ENCODE measurements at regions not wholly inside any gene's neighbourhood (a gene's known extent, or its start where the extent isn't known, plus 50 kb on each side); places are given as distances from the start of the nearest gene placed in this dataset.

DNA sequence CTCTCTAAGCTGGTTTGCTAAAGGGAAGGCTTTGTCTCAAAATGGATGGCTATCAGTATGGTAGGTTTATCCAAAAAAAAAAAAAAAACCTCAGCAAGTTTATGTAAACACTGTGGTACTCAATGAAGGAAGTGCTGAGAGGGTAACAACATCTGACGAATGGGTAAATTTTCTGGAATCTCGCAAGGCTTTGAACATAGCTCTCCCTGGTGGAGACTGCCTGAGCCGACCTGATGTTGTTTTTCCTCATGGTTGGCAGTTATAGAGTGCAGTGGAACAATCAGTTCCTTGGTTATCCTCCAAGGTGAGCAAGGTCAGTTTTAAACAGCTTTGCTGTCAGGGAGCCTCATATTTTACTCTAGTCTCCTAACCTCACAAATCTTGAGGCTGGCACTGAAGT, 94.6 kb downstream of the ZPLD1 start:
- no peak for FAIRE-seq

DNA sequence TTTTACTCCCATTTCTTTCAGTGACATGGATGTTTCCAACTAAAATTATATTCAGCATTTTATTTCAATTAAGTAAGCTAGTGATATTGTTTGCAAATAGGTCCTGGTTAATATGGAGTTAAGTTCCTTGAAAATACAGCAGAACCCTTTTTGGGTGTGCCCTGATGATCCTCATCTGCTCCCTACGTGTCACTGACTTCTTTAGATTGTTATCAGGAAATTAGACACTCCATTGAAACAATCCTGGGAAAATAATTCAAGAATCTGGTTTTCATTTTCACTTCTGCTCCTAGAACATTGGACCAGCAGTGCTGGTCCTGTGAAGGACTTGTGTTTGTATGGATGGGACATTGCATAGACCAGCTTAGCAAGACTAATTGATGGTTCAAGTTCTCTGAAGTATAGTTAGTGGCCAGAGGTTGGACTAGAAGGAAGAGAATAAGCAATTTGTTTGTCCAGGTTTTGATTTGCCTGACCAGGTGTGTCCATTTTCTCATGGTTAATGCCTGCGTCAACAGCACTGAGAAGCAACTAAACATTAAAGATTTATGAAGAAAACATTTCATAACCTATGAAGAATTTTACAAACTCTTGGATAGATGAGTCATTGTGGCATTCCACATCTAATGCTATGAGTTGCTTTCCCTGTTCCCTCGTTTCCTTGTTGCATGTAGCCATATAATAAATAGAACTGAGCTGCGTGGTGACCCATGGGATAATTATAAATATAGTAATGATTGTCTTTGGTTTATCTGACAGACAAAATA, 95.8 kb downstream of the ZPLD1 start:
- no peak for FAIRE-seq

DNA sequence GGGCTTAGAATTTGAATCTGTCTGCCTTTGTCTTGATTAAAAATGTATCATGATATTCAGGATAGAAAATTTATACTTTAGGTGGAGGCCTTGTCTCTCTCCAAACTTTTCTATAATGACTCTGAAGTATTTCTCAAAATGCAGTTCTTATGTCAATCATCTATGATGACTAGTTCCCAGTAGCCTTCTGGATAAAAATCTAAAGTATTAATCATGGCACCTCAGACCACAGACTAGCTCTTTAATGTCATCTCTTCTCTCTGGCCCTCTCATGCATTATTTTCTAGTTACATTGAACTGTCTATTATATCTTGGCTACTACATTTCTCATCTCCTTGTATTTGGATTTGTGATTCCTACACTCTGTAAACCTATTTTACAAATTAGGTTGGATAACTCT, 96.9 kb downstream of the ZPLD1 start:
- no peak for FAIRE-seq

DNA sequence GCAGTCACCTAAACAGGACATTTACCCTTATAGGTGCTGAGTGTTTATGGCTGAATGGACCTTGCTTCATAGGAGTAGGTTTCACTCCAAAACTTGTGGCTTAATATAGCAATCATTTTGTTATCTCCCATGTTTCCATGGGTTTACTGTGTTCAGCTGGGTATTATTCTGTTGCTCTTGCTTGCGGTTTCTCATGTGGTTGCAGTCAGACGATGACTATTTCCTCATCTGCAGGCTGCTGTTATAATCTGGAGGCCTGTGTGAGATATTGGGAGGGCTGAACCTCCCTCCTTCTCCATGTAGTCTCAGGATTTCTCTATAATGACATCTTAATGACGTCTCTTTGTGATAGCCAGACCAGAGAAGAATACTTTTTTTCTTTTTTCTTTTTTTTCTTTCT, 98.1 kb downstream of the ZPLD1 start:
- no peak for FAIRE-seq

DNA sequence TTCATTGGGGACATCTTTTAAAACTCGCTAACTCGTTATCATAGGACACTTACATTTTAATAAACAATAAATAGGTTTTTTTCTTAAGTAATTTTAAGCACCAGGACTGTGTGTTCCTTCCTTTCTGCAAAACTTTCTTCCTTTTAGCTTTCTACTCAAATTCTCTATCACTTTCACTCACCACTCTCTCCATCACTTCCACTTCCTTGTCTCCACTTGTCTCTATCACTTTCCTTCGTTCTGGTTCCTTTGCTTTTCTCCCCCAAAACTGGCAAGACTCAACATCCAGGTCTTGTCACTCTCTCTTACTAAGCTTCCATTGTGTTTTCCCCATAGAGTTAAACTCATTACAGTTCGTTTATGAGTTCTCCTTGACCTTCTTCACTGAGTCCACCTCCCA, 99.0 kb downstream of the ZPLD1 start:
- no peak for FAIRE-seq

DNA sequence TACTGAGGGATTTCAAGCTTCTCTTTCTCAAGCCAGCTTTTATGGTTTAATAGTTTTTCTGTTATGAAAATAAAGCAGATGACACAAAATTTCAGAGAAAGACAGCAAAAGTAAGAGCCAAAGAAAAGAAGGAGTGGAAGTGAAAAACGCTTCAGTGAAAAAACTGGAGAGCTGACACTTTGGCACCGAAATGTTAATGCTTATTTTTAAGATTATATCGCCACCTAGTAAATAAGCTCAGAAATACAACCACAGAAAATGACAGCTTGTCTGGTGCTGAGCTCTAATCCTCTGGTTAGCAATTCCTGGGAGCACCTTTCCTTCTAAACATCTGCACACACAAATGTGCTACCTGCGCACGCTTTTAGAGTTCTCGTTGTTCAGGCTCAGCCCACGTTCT, 101.6 kb downstream of the ZPLD1 start:
- FAIRE-seq = no peak

DNA sequence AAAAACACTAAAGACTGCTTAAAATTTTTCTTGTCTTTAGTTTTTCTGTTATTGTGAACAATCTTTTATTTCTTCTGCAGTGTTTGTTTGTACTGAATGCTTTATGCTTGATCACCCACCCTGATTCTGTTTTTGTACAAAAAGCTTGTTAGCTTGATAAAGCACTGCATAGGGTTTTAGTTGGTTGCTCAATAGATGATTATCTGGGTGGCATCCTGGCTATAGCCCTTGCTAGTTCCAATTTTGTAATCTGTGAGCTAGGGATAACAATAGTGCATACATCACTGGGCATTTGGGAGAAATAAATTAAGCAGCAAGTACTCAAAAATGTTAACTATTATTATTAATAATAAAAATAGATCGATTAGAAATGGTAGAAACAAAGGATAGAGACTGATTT, 102.3 kb downstream of the ZPLD1 start:
- no peak for FAIRE-seq

DNA sequence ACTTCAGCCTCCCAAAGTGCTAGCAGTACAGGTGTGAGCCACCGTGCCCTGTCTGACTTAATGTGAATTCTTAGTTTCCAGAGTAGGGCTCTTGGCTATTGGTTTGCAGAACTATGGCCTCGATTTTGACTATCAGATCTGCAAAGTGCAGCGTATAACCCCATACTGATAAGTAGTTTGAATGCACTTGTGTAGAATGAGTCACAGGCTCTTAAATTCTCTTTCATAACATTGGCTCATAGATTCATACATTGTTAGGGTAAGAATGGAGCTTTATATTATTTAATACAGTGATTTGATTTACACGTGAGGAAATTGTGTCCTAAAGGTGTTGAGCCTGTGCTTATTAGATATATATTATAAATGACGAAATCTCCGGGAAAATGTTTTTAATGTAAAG, 109.9 kb downstream of the ZPLD1 start:
- no peak for FAIRE-seq

DNA sequence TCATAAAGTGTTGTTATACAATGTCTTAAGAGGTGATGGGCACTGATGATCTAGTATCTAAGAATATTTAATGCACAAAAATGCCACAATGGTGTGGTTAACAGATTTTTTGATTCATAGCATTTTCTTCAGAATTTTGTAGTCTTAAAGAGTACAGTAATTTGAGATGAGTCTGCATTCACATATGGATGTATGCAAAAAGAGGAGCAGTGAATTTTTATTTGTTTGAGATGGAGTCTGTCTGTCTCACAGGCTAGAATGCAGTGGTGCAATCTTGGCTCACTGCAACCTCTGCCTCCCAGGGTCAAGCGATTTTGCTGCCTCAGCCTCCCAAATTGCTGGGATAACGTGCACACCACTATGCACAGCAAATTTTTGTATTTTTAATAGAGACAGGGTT, 110.5 kb downstream of the ZPLD1 start:
- FAIRE-seq = no peak

DNA sequence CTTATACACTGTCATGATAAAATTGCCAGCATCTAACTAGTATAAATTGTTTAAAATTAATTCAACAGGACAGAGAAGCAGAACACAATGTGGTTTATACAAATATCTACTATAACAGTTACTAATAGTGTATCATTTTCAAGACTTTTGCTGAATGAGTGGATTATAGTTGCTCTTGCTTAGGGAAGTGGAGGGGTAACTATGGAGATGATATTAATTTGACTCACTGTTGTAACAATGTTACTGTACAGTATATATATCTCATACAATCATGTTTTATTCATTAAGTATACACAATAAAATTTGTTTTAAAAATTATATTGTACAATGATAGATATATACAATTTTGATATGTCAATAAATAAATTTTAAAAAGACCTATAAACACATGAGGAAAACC, 119.1 kb downstream of the ZPLD1 start:
- no peak for FAIRE-seq

DNA sequence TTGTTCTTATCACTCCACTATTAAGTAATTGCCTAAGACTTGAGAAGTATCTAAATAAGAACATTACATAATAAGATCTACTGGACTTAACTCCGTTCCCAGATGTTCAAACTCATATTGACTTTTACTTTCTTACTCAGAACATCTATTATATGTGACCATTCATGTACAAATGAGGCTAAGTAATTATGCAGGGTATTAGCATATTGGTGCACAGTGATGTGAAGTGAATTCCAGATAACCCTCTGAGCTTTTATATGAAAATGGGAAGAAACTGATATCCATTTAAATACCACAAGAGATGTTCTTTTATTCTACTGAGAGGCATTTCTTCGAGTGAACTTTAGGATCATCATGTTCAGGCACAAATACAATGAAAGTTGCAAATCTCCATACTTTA, 135.7 kb downstream of the ZPLD1 start:
- FAIRE-seq = no peak

DNA sequence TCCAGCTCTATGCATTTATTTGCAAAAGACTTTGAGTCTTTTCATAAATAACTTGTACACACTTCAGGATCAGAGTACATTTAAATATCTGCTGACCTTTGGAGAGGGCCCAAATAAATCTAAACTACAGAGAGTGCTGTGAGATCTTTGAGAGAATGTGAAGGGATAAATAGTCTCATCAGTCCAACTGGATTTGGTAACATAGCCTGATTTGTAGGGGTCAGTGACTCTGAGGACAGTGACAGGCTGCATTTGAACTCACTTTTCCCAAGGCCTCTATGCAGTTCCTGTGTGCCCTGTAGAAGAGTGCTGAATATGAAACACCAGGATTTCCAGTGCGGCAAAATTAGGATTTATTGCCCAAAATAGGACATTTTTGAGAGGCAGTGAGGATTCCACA, 136.2 kb downstream of the ZPLD1 start:
- FAIRE-seq = no peak

DNA sequence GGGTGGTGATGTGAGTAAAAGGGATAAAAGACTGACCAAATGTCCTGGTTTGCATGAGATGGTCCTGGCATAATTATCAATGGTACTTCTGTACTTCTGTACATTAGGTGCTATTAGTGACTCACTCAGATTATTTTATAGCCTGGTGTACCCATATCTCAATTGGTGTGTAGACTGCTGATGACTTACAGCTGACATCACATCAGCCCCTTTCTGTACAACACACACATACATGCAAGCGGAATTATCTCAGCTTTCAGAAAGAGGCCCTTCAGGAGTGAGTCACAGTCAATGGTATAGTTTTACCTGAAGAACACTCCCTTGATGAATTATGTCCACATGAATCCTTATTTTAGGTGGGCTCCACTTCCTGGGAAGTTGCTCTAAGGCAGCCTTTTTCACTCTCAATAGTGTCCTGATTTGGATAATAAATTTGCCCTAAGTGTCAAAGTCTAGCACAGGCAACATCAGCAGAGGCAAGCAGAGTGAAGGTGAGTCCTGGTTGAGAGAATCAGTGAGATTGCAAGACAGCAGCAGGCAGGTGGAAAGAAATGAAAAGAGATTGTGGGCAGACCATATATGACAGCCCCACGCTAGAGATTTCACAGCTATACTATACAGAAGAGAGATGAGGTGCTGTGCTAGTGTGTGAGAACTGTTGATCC, 137.0 kb downstream of the ZPLD1 start:
- no peak for FAIRE-seq

DNA sequence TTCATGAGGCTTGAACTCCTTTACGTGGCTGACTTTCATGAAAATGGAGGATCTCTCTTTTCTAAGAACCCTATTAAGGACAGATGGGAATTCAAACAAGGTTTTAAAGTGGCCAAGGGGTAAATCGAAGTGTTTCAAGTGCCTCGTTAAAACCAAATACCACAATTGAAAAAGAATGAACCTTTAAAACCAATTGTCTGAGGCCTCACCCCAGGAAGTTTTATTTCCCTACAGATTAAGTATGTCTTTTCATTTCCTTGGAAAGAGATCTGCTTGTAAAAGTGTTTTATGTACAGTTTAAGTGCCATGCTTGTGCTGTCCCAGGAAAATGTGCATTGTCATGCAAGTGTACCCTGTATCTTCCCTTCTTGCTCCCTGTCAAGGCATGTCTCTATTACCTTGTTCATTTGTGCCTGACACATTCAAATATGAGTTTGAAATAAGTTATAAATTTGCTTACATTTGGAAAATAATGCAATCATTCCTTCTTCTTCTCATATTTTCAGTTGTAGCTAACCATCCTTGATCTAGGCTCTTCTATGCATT, 138.7 kb downstream of the ZPLD1 start:
- no peak for FAIRE-seq

DNA sequence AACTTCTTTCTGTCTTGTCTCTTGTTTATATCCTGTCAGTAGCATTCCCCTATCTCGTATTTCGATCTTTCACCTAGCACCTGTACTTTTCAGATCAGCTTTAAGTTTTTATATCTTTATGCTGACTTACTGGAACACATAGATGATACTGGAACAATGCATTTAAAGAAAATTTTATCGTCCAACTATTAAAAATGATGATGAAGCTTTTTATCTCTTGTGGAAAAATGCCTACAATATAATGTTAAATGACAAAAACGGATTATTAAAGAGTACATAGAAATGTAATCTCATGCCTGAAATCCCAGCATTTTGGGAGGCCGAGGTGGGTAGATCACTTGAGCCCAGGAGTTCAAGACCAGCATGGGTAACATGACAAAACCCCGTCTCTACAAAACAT, 139.5 kb downstream of the ZPLD1 start:
- no peak for FAIRE-seq

DNA sequence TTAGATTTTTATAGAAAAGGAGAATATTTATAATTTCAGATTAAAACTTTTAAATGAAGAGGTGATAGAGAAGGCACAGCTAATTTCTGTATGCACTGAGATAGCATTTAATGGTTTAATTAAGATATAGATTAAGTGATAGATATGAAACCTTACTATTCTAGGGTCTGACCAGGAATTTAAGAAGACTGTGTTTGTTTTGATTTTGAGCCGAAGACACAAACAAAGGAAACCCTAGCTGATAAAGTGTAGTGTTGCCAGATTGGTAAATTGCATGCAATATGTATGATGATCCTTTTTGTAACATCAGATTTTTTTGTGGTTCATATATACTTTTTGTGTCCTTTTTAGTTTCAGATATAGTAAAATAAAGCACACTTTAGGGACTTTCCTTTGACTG, 141.8 kb downstream of the ZPLD1 start:
- FAIRE-seq = no peak

DNA sequence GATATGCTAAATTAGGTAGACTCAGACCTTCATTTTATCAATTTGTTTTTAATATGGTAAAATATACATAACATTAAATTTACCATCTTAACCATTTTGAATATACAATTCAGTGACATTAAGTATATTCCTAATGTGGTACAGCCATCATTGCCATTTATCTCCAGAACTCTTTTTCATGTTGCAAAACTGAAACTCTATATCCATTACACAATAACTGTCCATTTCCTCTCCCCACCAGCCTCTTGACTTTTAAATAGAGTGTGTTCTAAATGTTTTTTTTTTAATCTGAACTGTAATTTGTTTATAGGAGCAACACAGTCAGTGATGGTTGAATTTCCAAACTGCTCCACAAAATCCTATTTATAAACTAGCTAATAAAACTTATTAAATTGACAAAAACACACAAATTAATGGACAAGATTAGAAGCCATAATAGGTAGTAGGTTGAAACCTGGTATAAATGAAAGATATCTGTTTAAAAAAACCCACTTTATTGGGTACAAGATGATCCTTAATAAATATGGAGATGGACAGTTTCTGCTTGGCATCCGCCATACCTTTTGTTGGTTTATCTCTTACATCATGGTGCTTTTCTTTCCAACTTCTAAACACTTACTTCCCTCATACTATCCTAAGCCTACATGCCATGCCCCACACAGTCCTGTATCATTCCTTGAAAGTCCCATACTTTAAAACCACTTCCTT, 142.4 kb downstream of the ZPLD1 start:
- FAIRE-seq = no peak

DNA sequence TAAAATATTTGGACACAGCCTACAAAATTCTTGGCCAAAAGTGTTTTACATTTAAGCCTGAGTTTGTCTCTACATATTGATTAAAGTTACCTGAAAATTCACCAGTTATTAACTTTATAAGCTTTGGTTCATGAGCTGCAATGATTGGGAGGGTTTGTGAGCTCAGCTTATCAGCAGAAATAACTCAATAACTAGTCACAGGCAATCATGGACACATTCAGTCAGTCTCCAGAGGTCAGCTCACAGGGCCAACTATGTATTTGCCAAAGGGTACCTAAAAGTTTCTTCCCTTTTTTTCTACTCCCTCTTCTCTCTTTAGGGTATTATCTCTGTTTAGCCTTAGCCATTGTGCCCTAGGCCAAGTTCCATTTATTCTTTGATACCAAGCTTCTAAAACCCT, 145.9 kb downstream of the ZPLD1 start:
- FAIRE-seq = no peak

DNA sequence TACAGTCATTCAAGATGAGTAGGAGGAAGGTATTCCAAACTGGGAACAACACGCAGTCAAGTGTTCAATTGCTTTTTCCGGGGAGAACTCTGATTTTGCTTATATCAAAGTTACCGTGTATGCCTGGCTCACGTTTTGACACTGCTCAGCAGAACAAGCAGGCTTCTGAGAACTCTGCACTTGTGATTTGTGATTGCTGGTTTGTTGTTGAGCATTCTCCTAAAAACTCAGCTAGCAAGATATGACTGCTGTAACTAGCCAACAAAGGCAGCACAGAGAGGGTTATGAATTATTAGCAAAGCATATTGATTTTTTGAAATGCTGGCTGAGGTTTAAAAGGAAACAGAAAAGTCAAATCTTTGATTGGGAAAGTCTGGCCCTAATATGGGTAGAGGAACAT, 151.7 kb downstream of the ZPLD1 start:
- no peak for FAIRE-seq

DNA sequence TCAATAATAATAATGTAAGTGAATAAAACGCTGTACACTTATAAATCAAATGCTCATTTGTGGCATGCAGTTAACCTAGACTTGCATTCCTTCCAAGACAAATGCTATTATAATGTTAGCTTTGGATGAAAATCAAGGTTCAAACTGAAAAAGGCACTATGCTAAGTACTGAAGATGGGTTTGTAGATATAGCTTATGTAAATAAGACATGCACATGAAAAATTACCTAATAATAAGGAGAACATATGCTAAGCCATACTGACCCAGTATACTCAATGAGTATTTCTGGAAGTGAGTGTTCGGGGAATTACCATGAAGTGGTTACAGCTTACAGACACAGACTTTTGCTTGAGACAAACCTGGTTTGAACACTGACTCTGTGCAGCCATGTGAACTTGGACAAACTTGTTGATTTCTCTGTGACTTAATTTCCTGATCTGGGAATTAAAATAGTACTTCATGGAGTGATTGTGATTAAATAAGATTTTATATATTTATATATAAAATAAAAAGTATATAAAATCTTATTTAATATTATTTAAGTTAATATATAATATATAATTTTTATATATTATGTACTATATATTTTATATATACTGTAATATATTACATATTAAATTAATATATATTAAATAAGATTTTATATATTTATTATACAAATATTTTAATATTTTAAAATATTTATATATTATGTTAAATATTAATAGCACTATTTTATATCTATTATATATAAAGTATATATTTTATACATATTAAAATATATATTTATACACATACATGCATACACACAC, 159.2 kb downstream of the ZPLD1 start:
- peak; percentile 98 for FAIRE-seq

DNA sequence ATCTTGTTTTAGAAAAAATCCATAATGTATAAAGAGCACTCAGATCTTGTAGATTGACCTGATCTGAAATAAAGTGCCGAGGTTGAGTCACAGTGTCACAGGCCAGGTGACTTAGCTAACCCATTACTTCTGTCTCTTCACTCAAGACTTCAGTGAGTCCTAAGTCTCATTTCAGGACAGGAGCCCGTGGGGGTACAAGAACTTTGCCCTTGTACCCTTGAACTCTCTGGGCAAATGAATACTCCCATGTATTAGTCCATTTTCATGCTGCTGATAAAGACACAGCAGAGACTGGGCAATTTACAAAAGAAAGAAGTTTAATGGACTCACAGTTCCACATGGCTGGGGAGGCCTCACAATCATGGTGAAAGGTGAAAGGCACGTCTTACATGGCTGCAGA, 160.2 kb downstream of the ZPLD1 start:
- FAIRE-seq = no peak

DNA sequence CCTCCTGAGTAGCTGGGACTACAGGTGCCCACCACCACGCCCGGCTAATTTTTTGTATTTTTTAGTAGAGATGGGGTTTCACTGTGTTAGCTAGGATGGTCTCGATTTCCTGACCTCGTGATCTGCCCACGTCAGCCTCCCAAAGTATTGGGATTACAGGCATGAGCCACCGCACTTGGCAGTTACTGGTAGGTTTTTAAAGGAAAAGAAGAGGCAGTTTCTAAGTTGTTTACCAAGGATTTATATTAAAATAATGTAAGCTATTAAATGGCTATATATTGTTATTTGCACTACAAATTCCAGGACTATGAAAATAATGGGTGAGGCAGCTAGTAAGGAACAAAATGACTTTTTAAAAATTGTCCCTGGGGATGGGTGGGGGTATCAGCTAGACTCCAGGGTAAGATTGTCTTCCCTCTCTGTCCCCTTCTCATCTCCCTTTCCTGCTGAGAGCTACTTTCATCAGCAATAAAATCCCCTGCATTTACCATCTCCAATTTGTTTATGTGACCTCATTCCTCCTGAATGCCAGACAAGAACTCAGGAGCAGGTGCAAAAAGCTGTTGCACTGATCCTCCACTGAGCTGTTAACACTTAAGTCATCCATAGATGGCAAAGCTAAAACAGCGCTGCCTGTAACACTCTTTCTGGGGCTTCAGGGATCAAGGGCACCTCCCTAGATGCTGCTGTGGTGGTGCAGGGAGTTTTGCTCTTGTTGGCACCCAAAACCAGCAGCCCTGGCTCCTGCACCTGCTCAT, 165.2 kb downstream of the ZPLD1 start:
- FAIRE-seq = no peak

Measured in colon (tissue), 2 donors.